Uterus (tissue), 2 donors: ENCODE measurements at regions not wholly inside any gene's neighbourhood (a gene's known extent, or its start where the extent isn't known, plus 50 kb on each side); places are given as distances from the start of the nearest gene placed in this dataset.

Source experiments
- POLR2A ChIP-seq, 2 donors: fragments of 450-650 bp; IDR thresholded peaks; one replicate each; pipeline ENCODE4 v1.6.1; 2016; ENCODE audit warnings: antibody characterized with exemption in 2 of 2, mild to moderate bottlenecking in 1 of 2, moderate library complexity in 1 of 2
- TF ChIP-seq, protein P1 (sequence below), 4 experiments: fragments of 200-600 bp in 2 of 4; fragments of 450-650 bp in 2 of 4; sonication (generic) in 2 of 4; IDR thresholded peaks; one replicate each; pipeline ENCODE4 v1.5.1; 2016 to 2019; ENCODE audit warnings: antibody characterized with exemption in 4 of 4, mild to moderate bottlenecking in 2 of 4, moderate library complexity in 1 of 4

DNA sequence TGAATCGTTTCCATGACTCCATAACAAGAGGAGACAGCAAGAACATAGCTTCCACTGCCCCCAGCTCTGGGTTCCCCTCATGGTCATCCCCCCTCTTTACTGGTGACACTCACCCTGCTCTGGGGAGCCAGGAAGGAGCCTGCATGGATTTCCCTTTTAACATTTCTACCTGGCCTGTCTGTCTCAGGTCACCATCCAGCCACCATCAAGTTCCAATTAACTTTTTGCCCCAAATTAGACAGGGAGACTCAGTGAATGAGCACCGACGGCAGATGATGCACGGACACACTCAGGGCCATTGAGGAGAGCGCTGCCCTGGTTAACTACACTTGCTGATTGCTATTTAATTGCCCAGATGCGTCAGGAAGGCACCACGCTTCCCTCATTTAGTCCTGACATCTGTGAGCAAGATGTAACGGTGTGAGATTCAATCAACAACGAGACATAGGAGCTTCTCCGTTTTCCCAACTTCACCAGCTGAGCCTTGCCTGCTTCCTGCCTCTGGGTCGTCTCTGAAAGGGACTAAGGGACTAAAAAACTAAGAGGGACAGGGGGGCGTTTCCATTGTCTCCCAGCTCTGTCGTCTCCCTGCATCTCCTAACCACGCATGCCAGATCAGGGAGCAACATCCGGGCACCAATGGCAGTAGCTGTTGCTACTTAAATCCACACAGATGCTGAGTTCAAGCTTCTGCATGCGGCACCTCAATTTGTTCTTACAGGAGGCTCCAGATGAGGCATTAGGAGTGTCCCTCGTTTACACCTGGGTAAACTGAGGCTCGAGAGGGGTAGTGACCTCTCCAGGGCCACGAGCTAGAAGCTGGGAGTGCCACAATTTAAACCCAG lies 426.7 kb downstream of the NPHP4 start:
- TF ChIP-seq, protein P1, sequence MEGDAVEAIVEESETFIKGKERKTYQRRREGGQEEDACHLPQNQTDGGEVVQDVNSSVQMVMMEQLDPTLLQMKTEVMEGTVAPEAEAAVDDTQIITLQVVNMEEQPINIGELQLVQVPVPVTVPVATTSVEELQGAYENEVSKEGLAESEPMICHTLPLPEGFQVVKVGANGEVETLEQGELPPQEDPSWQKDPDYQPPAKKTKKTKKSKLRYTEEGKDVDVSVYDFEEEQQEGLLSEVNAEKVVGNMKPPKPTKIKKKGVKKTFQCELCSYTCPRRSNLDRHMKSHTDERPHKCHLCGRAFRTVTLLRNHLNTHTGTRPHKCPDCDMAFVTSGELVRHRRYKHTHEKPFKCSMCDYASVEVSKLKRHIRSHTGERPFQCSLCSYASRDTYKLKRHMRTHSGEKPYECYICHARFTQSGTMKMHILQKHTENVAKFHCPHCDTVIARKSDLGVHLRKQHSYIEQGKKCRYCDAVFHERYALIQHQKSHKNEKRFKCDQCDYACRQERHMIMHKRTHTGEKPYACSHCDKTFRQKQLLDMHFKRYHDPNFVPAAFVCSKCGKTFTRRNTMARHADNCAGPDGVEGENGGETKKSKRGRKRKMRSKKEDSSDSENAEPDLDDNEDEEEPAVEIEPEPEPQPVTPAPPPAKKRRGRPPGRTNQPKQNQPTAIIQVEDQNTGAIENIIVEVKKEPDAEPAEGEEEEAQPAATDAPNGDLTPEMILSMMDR (IDR thresholded peaks at IDR 0.05) = no peak
- TF ChIP-seq POLR2A (IDR thresholded peaks at IDR 0.05) = no peak
